ENCODE measurements at regions not wholly inside any gene's neighbourhood (a gene's known extent, or its start where the extent isn't known, plus 50 kb on each side); places are given as distances from the start of the nearest gene placed in this dataset.
A peak's percentile ranks its signal among the peaks of the same experiment; 100 is the strongest.
"Not testable (repeated sequence)": the region's sequence is repeated elsewhere in the genome, so short reads cannot be mapped to it uniquely, and the experiment has no call there.

- DNase-seq, result no peak
These were observed 492.3 kb downstream of the NYAP2 start for GRCh38 chr2:225891771-225892170.

GRCh38 chr2:225891013-225891412 is 491.5 kb downstream of the NYAP2 start:
- DNase-seq, result no peak

GRCh38 chr2:225889452-225889851 is 489.9 kb downstream of the NYAP2 start:
- DNase-seq, result peak; percentile 1

- DNase-seq, result no peak
These were observed 467.6 kb downstream of the NYAP2 start for GRCh38 chr2:225867071-225867470.

- DNase-seq, result no peak
These were observed 466.0 kb downstream of the NYAP2 start for GRCh38 chr2:225865468-225865867.

- DNase-seq, result no peak
These were observed 464.9 kb downstream of the NYAP2 start for GRCh38 chr2:225864394-225864793.

- DNase-seq, result no peak
These were observed 443.4 kb downstream of the NYAP2 start for GRCh38 chr2:225842939-225843338.

GRCh38 chr2:225841314-225841713 is 441.8 kb downstream of the NYAP2 start:
- DNase-seq, result no peak

GRCh38 chr2:225837328-225837727 is 437.8 kb downstream of the NYAP2 start:
- no peak for DNase-seq

- DNase-seq, result no peak
These were observed 425.4 kb downstream of the NYAP2 start for GRCh38 chr2:225824748-225825449.

GRCh38 chr2:225821351-225821750 is 421.8 kb downstream of the NYAP2 start:
- DNase-seq, result no peak

- DNase-seq, result no peak
These were observed 421.3 kb downstream of the NYAP2 start for GRCh38 chr2:225820826-225821225.

GRCh38 chr2:225814554-225814953 is 415.0 kb downstream of the NYAP2 start:
- no peak for DNase-seq

- DNase-seq, result no peak
These were observed 406.6 kb downstream of the NYAP2 start for GRCh38 chr2:225806105-225806504.

GRCh38 chr2:225802076-225802475 is 402.6 kb downstream of the NYAP2 start:
- DNase-seq, result not testable (repeated sequence)

- DNase-seq, result no peak
These were observed 397.9 kb downstream of the NYAP2 start for GRCh38 chr2:225797394-225797793.

GRCh38 chr2:225794652-225795400 is 395.3 kb downstream of the NYAP2 start:
- DNase-seq, result no peak

GRCh38 chr2:225793736-225794550 is 394.4 kb downstream of the NYAP2 start:
- no peak for DNase-seq

GRCh38 chr2:225788571-225789094 is 389.1 kb downstream of the NYAP2 start:
- no peak for DNase-seq

GRCh38 chr2:225787497-225787896 is 388.0 kb downstream of the NYAP2 start:
- no peak for DNase-seq

- no peak for DNase-seq
These were observed 382.5 kb downstream of the NYAP2 start for GRCh38 chr2:225781991-225782390.

GRCh38 chr2:225781145-225781544 is 381.6 kb downstream of the NYAP2 start:
- no peak for DNase-seq

GRCh38 chr2:225779829-225780228 is 380.3 kb downstream of the NYAP2 start:
- no peak for DNase-seq
